ENCODE measurements at regions not wholly inside any gene's neighbourhood (a gene's known extent, or its start where the extent isn't known, plus 50 kb on each side); places are given as distances from the start of the nearest gene placed in this dataset.

DNA sequence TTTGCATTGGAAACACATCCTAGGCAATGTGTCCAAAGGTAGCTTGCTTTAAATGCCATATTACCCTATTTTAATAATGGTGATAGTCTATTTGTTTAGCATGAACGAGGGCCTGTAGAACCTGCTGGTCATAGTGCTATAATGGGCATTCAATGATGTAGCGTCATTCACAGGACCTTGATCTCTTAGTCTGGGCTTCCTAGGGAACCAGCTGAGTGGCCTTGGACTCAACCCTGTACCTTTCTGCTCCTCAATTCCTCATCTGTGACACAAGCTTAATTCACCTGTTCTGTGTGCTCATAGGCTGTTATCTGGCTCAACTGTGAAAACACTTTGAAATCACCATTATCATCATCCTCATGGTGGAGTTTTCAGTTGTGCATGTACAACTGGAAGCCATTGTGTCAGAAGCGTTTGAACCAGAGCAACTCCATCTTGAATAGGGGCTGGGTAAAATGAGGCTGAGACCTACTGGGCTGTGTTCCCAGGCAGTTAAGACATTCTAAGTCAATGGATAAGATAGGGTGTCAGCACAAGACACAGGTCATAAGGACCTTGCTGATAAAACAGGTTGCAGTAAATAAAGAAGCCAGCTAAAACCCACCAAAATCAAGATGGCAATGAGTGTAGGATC lies 346.8 kb upstream of the KLF3 start (continued):
- TF ChIP-seq ZNF175 (CRISPR knock-in tag; IDR thresholded peaks at IDR 0.05; ENCODE audit: low read depth) (0 out of 2 replicates have a peak, but pooled peaks have one; percentile 59), SOX6 (IDR thresholded peaks at IDR 0.05) (no peak), CBX8 (IDR thresholded peaks at IDR 0.05; ENCODE audit: borderline replicate concordance, extremely low read depth, low read depth, low read length, poor library complexity, severe bottlenecking) (no peak), CCNT2 (IDR thresholded peaks at IDR 0.05; ENCODE audit: borderline replicate concordance, extremely low read depth, insufficient read length, low read depth, low read length) (no peak), ZNF354B (CRISPR knock-in tag; IDR thresholded peaks at IDR 0.05) (peak; percentile 36; the same call in 1 of the 2 replicates), ZNF174 (CRISPR knock-in tag; IDR thresholded peaks at IDR 0.05) (no peak), ETV1 (tag; conservative IDR thresholded peaks at IDR 0.05; ENCODE audit: low read depth) (peak; percentile 48), EZH2 (IDR thresholded peaks at IDR 0.05; ENCODE audit: borderline replicate concordance, low read depth, low read length) (no peak), ZNF764 (CRISPR knock-in tag; IDR thresholded peaks at IDR 0.05; ENCODE audit: low read depth) (no peak), DIDO1 (tag; IDR thresholded peaks at IDR 0.05; ENCODE audit: low read depth) (peak; percentile 41; the same call in 1 of the 2 replicates), ILK (tag; IDR thresholded peaks at IDR 0.05; ENCODE audit: borderline replicate concordance, low read depth) (peak; percentile 81), ZNF384 (IDR thresholded peaks at IDR 0.05; ENCODE audit: low read depth, low read length) (no peak), CHD4 (IDR thresholded peaks at IDR 0.05; ENCODE audit: insufficient read depth, insufficient replicate concordance, low read depth, low read length, poor library complexity, severe bottlenecking) (no peak), EP300 (IDR thresholded peaks at IDR 0.05; ENCODE audit: low read length) (no peak), TAF7 (tag; IDR thresholded peaks at IDR 0.05) (peak; percentile 64; the same call in 1 of the 2 replicates), RBM39 (optimal IDR thresholded peaks at IDR 0.05; ENCODE audit: low read depth, low read length) (no peak)
- TF ChIP-seq, protein P1, sequence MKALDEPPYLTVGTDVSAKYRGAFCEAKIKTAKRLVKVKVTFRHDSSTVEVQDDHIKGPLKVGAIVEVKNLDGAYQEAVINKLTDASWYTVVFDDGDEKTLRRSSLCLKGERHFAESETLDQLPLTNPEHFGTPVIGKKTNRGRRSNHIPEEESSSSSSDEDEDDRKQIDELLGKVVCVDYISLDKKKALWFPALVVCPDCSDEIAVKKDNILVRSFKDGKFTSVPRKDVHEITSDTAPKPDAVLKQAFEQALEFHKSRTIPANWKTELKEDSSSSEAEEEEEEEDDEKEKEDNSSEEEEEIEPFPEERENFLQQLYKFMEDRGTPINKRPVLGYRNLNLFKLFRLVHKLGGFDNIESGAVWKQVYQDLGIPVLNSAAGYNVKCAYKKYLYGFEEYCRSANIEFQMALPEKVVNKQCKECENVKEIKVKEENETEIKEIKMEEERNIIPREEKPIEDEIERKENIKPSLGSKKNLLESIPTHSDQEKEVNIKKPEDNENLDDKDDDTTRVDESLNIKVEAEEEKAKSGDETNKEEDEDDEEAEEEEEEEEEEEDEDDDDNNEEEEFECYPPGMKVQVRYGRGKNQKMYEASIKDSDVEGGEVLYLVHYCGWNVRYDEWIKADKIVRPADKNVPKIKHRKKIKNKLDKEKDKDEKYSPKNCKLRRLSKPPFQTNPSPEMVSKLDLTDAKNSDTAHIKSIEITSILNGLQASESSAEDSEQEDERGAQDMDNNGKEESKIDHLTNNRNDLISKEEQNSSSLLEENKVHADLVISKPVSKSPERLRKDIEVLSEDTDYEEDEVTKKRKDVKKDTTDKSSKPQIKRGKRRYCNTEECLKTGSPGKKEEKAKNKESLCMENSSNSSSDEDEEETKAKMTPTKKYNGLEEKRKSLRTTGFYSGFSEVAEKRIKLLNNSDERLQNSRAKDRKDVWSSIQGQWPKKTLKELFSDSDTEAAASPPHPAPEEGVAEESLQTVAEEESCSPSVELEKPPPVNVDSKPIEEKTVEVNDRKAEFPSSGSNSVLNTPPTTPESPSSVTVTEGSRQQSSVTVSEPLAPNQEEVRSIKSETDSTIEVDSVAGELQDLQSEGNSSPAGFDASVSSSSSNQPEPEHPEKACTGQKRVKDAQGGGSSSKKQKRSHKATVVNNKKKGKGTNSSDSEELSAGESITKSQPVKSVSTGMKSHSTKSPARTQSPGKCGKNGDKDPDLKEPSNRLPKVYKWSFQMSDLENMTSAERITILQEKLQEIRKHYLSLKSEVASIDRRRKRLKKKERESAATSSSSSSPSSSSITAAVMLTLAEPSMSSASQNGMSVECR (CRISPR knock-in tag; IDR thresholded peaks at IDR 0.05): no peak
- TF ChIP-seq, protein P2, sequence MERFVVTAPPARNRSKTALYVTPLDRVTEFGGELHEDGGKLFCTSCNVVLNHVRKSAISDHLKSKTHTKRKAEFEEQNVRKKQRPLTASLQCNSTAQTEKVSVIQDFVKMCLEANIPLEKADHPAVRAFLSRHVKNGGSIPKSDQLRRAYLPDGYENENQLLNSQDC (CRISPR knock-in tag; IDR thresholded peaks at IDR 0.05): no peak
- TF ChIP-seq, protein P3, sequence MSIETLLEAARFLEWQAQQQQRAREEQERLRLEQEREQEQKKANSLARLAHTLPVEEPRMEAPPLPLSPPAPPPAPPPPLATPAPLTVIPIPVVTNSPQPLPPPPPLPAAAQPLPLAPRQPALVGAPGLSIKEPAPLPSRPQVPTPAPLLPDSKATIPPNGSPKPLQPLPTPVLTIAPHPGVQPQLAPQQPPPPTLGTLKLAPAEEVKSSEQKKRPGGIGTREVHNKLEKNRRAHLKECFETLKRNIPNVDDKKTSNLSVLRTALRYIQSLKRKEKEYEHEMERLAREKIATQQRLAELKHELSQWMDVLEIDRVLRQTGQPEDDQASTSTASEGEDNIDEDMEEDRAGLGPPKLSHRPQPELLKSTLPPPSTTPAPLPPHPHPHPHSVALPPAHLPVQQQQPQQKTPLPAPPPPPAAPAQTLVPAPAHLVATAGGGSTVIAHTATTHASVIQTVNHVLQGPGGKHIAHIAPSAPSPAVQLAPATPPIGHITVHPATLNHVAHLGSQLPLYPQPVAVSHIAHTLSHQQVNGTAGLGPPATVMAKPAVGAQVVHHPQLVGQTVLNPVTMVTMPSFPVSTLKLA (conservative IDR thresholded peaks at IDR 0.05): no peak
- TF ChIP-seq, protein P4, sequence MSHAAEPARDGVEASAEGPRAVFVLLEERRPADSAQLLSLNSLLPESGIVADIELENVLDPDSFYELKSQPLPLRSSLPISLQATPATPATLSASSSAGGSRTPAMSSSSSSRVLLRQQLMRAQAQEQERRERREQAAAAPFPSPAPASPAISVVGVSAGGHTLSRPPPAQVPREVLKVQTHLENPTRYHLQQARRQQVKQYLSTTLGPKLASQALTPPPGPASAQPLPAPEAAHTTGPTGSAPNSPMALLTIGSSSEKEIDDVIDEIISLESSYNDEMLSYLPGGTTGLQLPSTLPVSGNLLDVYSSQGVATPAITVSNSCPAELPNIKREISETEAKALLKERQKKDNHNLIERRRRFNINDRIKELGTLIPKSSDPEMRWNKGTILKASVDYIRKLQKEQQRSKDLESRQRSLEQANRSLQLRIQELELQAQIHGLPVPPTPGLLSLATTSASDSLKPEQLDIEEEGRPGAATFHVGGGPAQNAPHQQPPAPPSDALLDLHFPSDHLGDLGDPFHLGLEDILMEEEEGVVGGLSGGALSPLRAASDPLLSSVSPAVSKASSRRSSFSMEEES (CRISPR knock-in tag; IDR thresholded peaks at IDR 0.05): no peak

Data from K562 (cell line).